ENCODE measurements at regions not wholly inside any gene's neighbourhood (a gene's known extent, or its start where the extent isn't known, plus 50 kb on each side); places are given as distances from the start of the nearest gene placed in this dataset.
"Not testable (repeated sequence)": the region's sequence is repeated elsewhere in the genome, so short reads cannot be mapped to it uniquely, and the experiment has no call there.

DNA sequence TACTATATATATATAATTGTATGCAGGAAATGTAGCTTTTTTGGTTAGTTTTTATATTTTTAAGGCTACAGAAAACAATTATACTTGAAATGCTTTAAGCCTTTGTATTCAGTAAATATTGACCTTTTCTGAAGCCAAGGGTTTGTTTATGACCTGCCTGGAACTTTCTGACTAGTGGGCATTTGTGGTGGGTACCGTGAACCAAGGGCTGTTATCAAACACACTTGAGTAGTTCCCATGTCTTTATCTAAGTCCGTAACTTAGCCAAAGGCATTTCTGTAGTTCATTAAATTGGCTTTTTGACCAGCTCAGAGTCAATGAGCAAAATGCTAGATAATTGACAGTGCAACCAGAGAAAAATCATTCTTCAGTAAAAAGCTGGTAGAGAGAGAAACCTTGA, 1444.2 kb upstream of the SLC10A2 start:
- Histone ChIP-seq H3K36me3 (replicated peaks in 1 of 2; ENCODE audit: insufficient read depth in 1 of 2, low read depth in 2 of 2) (no peaks in the 10 kb centered on the region), H3K4me3 (no peak overlapping the region), H3K4me1 (peaks cover 5% of the 10 kb centered on the region), H3K27me3 (no peaks in the 10 kb centered on the region), H3K9me3 (no peaks in the 10 kb centered on the region), H3K27ac (no peak overlapping the region)
- ATAC-seq, result peak; percentile 40
- intact Hi-C loops (cut with DNase I), result no loop called here
- DNase-seq, result peak in 1 of 4 donors; percentile 12
- TF ChIP-seq, protein P1, sequence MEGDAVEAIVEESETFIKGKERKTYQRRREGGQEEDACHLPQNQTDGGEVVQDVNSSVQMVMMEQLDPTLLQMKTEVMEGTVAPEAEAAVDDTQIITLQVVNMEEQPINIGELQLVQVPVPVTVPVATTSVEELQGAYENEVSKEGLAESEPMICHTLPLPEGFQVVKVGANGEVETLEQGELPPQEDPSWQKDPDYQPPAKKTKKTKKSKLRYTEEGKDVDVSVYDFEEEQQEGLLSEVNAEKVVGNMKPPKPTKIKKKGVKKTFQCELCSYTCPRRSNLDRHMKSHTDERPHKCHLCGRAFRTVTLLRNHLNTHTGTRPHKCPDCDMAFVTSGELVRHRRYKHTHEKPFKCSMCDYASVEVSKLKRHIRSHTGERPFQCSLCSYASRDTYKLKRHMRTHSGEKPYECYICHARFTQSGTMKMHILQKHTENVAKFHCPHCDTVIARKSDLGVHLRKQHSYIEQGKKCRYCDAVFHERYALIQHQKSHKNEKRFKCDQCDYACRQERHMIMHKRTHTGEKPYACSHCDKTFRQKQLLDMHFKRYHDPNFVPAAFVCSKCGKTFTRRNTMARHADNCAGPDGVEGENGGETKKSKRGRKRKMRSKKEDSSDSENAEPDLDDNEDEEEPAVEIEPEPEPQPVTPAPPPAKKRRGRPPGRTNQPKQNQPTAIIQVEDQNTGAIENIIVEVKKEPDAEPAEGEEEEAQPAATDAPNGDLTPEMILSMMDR (IDR thresholded peaks at IDR 0.05), result no peak
- no peak for TF ChIP-seq POLR2A (IDR thresholded peaks at IDR 0.05)
- 30 to 35% methylated on average over 2 of the region's 2 CpGs for WGBS, 2 donors

DNA sequence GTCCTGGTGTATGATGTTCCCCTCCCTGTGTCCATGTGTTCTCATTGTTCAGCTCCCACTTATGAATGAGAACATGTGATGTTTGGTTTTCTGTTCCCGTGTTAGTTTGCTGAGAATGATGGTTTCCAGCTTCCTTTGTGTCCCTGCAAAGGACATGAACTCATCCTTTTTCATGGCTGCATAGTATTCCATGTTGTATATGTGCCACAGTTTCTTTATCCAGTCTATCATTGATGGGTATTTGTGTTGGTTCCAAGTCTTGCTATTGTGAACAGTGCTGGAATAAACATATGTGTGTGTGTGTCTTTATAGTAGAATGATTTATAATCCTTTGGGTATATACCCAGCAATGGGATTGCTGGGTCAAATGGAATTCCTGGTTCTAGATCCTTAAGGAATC, 1427.3 kb upstream of the SLC10A2 start:
- DNase-seq; H3K36me3 ChIP-seq (replicated peaks in 1 of 2; ENCODE audit: insufficient read depth in 1 of 2, low read depth in 2 of 2); H3K9me3 ChIP-seq; H3K27me3 ChIP-seq; intact Hi-C loops (cut with DNase I); H3K27ac ChIP-seq; H3K4me1 ChIP-seq; H3K4me3 ChIP-seq; ATAC-seq: not testable (repeated sequence)
- 79 to 88% methylated on average over 1 of the region's 1 CpG for WGBS, 2 donors

DNA sequence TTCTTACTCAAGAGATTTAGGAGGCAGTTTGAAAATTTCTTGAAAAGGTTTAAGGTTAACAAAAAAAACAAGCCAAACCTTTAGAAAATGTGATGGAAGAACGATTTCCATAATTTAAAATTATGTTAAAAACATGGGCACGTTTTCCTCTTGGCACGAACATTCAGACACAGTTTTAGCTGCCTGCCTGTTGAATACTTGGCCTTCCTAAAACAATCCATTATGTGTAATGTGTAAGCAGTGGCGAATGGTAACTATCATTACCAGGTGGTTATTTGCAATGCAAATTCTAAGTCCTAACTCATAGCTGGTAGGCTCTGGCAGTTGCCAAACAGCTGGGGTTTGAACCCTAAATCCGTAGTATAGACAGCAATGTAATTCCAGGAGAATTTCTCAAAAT, 1425.7 kb upstream of the SLC10A2 start:
- Histone ChIP-seq H3K27ac (no peak overlapping the region), H3K4me3 (no peak overlapping the region), H3K36me3 (replicated peaks in 1 of 2; ENCODE audit: insufficient read depth in 1 of 2, low read depth in 2 of 2) (no peaks in the 10 kb centered on the region), H3K9me3 (no peaks in the 10 kb centered on the region), H3K4me1 (no peaks in the 10 kb centered on the region), H3K27me3 (no peaks in the 10 kb centered on the region)
- whole genome bisulfite sequencing, 2 donors, result 72 to 74% methylated on average over 5 of the region's 5 CpGs
- intact Hi-C loops (cut with DNase I), result no loop called here
- DNase-seq, result no peak
- ATAC-seq, result no peak
- TF ChIP-seq, protein P1 (IDR thresholded peaks at IDR 0.05), result no peak
- TF ChIP-seq POLR2A (IDR thresholded peaks at IDR 0.05), result no peak

DNA sequence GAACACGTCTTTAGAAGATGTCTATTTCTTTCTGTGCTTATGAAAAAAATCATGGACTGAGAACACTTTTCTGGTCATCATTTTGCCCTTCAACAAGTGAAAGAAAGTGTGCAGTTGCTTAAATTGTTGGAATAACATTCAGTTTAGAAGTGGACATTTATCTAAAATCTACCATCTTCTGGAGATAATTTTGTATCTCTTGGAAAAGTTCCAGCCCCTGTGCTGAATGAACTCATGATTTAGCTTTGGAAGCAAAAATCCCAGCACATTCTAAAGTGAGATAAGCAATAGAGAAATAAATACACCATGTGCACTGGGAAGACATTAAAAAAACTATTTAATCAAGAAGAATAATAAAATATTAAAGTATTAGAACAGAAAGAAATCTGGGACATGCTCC, 1420.8 kb upstream of the SLC10A2 start:
- Histone ChIP-seq H3K27me3 (no peaks in the 10 kb centered on the region), H3K4me1 (peaks cover 8% of the 10 kb centered on the region), H3K27ac (no peak overlapping the region), H3K36me3 (replicated peaks in 1 of 2; ENCODE audit: insufficient read depth in 1 of 2, low read depth in 2 of 2) (no peaks in the 10 kb centered on the region), H3K9me3 (no peaks in the 10 kb centered on the region), H3K4me3 (no peak overlapping the region)
- intact Hi-C loops (cut with DNase I), result no loop called here
- TF ChIP-seq, protein P1 (IDR thresholded peaks at IDR 0.05), result no peak
- no peak for TF ChIP-seq POLR2A (IDR thresholded peaks at IDR 0.05)
- WGBS, 2 donors, result 20 to 42% methylated on average over 1 of the region's 1 CpG
- ATAC-seq (no peak), DNase-seq (no peak)

DNA sequence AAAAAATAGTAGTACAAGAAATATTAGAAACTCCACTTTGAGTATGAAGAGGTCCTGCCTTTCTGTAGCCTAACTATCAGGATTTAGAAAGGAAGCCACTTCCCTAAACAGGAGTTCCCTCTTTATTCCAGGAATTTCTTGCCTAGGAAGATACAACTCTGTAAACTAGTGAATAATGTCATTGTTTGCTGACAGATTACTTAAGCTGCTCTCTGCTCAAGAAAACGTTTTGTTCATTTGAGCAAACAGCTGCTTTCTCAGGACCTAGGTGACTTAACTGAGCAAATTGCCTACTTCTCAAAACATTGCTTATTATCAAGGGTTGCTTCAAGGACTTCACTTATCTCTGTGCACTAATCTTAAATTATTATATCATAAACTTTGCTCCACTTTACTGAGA, 1419.4 kb upstream of the SLC10A2 start:
- DNase-seq (no peak), ATAC-seq (no peak)
- WGBS, 2 donors, result 7 to 8% methylated on average over 1 of the region's 1 CpG
- intact Hi-C loops (cut with DNase I), result no loop called here
- peaks cover 8% of the 10 kb centered on the region for H3K4me1 ChIP-seq
- no peak for TF ChIP-seq POLR2A (IDR thresholded peaks at IDR 0.05)
- TF ChIP-seq, protein P1 (IDR thresholded peaks at IDR 0.05), result no peak
- no peaks in the 10 kb centered on the region for H3K36me3 ChIP-seq (replicated peaks in 1 of 2; ENCODE audit: insufficient read depth in 1 of 2, low read depth in 2 of 2)
- H3K27me3 ChIP-seq, result no peaks in the 10 kb centered on the region
- no peak overlapping the region for H3K4me3 ChIP-seq
- H3K9me3 ChIP-seq, result no peaks in the 10 kb centered on the region
- H3K27ac ChIP-seq, result no peak overlapping the region
